PC-3 (cell line): ENCODE measurements at regions not wholly inside any gene's neighbourhood (a gene's known extent, or its start where the extent isn't known, plus 50 kb on each side); places are given as distances from the start of the nearest gene placed in this dataset.

Source experiments
- ATAC-seq: fragments of 200-7000 bp; cut with Tn5 transposase; 2 replicates; pipeline ENCODE4 v1.9.1; 2020; ENCODE audit warnings: mild to moderate bottlenecking, moderate library complexity
- BruUV-seq: library from RNA; stranded (reverse); fragments of 400-500 nt; replicated peaks from 2 replicates; lab custom pipeline; 2021; lab: Mats Ljungman, UMichigan
- CTCF ChIA-PET: fragments of 300-600 bp; sonication (Branson Sonifier 250); formaldehyde crosslinking; loops from one replicate; lab custom pipeline; 2022; ENCODE audit warnings: antibody characterized with exemption; lab: Charles Lee
- POLR2A ChIA-PET: fragments of 300-600 bp; sonication (Branson Sonifier 250); formaldehyde crosslinking; loops from one replicate; lab custom pipeline; 2022; ENCODE audit warnings: antibody characterized with exemption; ENCODE audit not compliant: unreplicated experiment; lab: Charles Lee
- DNase-seq: peaks from one replicate; pipeline ENCODE4 v3.0.0-alpha.2; 2015
- H2AFZ ChIP-seq: fragments of 300-600 bp; sonication (generic); 2 replicates; pipeline ENCODE4 v1.6.0; 2016; ENCODE audit warnings: antibody characterized with exemption, low read length
- H3F3A ChIP-seq: fragments of 300-600 bp; sonication (generic); one replicate; pipeline ENCODE4 v1.6.0; 2017; ENCODE audit warnings: antibody characterized with exemption, low read length, control low read depth, mild to moderate bottlenecking; ENCODE audit not compliant: unreplicated experiment
- H3K27ac ChIP-seq: fragments of 300-600 bp; sonication (generic); 2 replicates; pipeline ENCODE4 v1.5.1; 2016; ENCODE audit warnings: mild to moderate bottlenecking, low read length
- H3K27me3 ChIP-seq: fragments of 300-600 bp; sonication (generic); 2 replicates; pipeline ENCODE4 v1.6.1; 2016; ENCODE audit warnings: low read length, mixed read lengths
- H3K36me3 ChIP-seq: fragments of 300-600 bp; sonication (generic); 2 replicates; pipeline ENCODE4 v1.6.1; 2016; ENCODE audit warnings: low read depth, mixed run types, low read length, mixed read lengths
- H3K4me1 ChIP-seq: fragments of 300-600 bp; sonication (generic); 2 replicates; pipeline ENCODE4 v1.5.1; 2016; ENCODE audit warnings: low read length; ENCODE audit not compliant: insufficient read depth
- H3K4me2 ChIP-seq: fragments of 300-600 bp; sonication (generic); 2 replicates; pipeline ENCODE4 v1.6.0; 2016; ENCODE audit warnings: low read length
- H3K4me3 ChIP-seq: fragments of 300-600 bp; sonication (generic); 2 replicates; pipeline ENCODE4 v1.5.1; 2016; ENCODE audit warnings: mild to moderate bottlenecking, low read length, mixed read lengths
- H3K79me2 ChIP-seq: fragments of 300-600 bp; sonication (generic); 2 replicates; pipeline ENCODE4 v1.6.1; 2017; ENCODE audit warnings: low read length, mixed read lengths
- H3K9ac ChIP-seq: fragments of 300-600 bp; sonication (generic); 2 replicates; pipeline ENCODE4 v1.6.0; 2016; ENCODE audit warnings: mild to moderate bottlenecking, low read length
- H3K9me2 ChIP-seq: fragments of 300-600 bp; sonication (generic); replicated peaks from 2 replicates; pipeline ENCODE4 v1.6.1; 2016; ENCODE audit warnings: mixed run types, low read length, mixed read lengths
- H3K9me3 ChIP-seq: fragments of 300-600 bp; sonication (generic); 2 replicates; pipeline ENCODE4 v1.6.1; 2016; ENCODE audit warnings: low read length, mixed read lengths
- H4K20me1 ChIP-seq: fragments of 300-600 bp; sonication (generic); 2 replicates; pipeline ENCODE4 v1.6.1; 2016; ENCODE audit warnings: low read length, mixed read lengths
- EZH2 ChIP-seq: fragments of 300-600 bp; sonication (generic); IDR thresholded peaks from one replicate; pipeline ENCODE4 v1.6.1; 2017; ENCODE audit warnings: antibody characterized with exemption, mild to moderate bottlenecking, low read length; ENCODE audit not compliant: unreplicated experiment
- EZH2phosphoT487 ChIP-seq: fragments of 300-600 bp; sonication (generic); IDR thresholded peaks from 2 replicates; pipeline ENCODE4 v1.6.1; 2018; ENCODE audit warnings: mild to moderate bottlenecking, antibody characterized with exemption, low read length, borderline replicate concordance
- intact Hi-C: fragments of 100-400 bp; cut with micrococcal nuclease; formaldehyde crosslinking; loops from 2 replicates; pipeline ENCODE4 v1.9.0; 2023
- TF ChIP-seq, protein P1 (sequence below): fragments of 300-600 bp; sonication (generic); conservative IDR thresholded peaks from 2 replicates; pipeline ENCODE4 v1.5.1; 2017; ENCODE audit warnings: antibody characterized with exemption, low read depth, mild to moderate bottlenecking, low read length

DNA sequence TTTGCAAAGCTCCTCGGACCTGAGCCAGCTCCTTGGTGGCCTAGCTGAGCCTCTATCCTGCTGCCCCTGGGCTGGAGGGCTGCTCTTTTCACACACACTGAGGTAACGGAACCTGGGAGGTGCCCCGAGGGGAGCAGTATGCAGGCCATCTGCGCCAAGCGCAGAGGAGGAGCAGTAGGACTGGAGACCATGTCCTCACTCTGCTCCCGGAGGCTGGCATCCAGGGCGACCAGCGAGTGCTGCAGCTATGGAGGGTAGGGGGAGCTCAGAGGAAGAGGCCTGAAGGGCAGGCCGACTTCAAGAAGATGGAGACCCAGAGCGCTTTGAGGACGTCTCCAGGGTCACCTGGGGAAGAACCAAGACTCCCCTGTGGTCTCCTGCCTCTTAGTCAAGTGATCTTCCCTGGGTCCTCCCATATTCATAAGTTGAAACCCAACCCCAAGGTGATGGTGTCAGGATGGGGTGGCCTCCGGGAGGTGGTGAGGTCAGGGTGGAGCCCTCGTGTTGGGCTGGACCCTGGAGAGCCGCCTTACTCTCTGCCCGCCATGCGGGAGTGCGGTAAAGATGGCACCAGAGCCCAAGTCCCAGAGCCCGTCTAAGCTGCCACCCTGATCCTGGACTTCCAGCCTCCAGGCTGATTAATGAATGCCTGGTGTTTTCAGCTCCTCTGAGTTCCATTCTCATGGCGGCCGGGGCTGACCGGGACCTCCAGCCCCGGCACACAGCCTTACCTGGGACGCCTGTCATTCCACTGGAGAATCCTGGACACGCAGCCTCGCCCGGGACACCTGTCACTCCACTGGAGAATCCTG, 160.7 kb downstream of the NDUFA10 start:
- H3K79me2 ChIP-seq: no peaks in the 10 kb centered on the region
- H2AFZ ChIP-seq: no peak overlapping the region
- H3K9ac ChIP-seq: no peak overlapping the region
- H3K27ac ChIP-seq: no peak overlapping the region
- no peaks in the 10 kb centered on the region for H4K20me1 ChIP-seq
- no peaks in the 10 kb centered on the region for H3K9me2 ChIP-seq
- H3K27me3 ChIP-seq: no peaks in the 10 kb centered on the region
- peaks cover 7% of the 10 kb centered on the region; the same call in 1 of the 2 replicates for H3K9me3 ChIP-seq
- no peak for ATAC-seq
- ChIA-PET CTCF (no interaction called here), POLR2A (no interaction called here)
- intact Hi-C loops: no loop called here
- TF ChIP-seq EZH2 (no peak), EZH2phosphoT487 (no peak)
- TF ChIP-seq, protein P1, sequence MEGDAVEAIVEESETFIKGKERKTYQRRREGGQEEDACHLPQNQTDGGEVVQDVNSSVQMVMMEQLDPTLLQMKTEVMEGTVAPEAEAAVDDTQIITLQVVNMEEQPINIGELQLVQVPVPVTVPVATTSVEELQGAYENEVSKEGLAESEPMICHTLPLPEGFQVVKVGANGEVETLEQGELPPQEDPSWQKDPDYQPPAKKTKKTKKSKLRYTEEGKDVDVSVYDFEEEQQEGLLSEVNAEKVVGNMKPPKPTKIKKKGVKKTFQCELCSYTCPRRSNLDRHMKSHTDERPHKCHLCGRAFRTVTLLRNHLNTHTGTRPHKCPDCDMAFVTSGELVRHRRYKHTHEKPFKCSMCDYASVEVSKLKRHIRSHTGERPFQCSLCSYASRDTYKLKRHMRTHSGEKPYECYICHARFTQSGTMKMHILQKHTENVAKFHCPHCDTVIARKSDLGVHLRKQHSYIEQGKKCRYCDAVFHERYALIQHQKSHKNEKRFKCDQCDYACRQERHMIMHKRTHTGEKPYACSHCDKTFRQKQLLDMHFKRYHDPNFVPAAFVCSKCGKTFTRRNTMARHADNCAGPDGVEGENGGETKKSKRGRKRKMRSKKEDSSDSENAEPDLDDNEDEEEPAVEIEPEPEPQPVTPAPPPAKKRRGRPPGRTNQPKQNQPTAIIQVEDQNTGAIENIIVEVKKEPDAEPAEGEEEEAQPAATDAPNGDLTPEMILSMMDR: no peak
- no peaks in the 10 kb centered on the region for H3K36me3 ChIP-seq
- no peaks in the 10 kb centered on the region for H3K4me1 ChIP-seq
- DNase-seq: no peak
- no TSS peak for BruUV-seq
- no peak overlapping the region for H3K4me3 ChIP-seq
- H3K4me2 ChIP-seq: no peak overlapping the region
- H3F3A ChIP-seq: no peaks in the 10 kb centered on the region

- no peaks in the 10 kb centered on the region for H3K79me2 ChIP-seq
- no peak overlapping the region for H3K4me2 ChIP-seq
- no peaks in the 10 kb centered on the region for H3F3A ChIP-seq
- intact Hi-C loops: no loop called here
- H3K9me2 ChIP-seq: no peaks in the 10 kb centered on the region
- H3K27ac ChIP-seq: no peak overlapping the region
- H3K36me3 ChIP-seq: no peaks in the 10 kb centered on the region
- no peak overlapping the region for H2AFZ ChIP-seq
- no peaks in the 10 kb centered on the region for H4K20me1 ChIP-seq
- H3K4me1 ChIP-seq: no peaks in the 10 kb centered on the region
- no peak overlapping the region for H3K9ac ChIP-seq
- no peak overlapping the region for H3K4me3 ChIP-seq
- no peak for ATAC-seq
- no peak for DNase-seq
- CTCF ChIA-PET: no interaction called here
- H3K27me3 ChIP-seq: 0 out of 2 replicates have a peak, but pooled peaks cover 3% of the 10 kb centered on the region
- no peak for TF ChIP-seq EZH2phosphoT487
- TF ChIP-seq EZH2: no peak
- TF ChIP-seq, protein P1: no peak
- peaks cover 7% of the 10 kb centered on the region; the same call in 1 of the 2 replicates for H3K9me3 ChIP-seq
- no TSS peak for BruUV-seq
- POLR2A ChIA-PET: no interaction called here
Measured at GRCh38 chr2:239862613-239863012, 162.5 kb downstream of the NDUFA10 start.

- Histone ChIP-seq H3K27me3 (peaks cover 23% of the 10 kb centered on the region), H3K9ac (no peak overlapping the region), H2AFZ (no peak overlapping the region), H3K4me1 (no peaks in the 10 kb centered on the region), H3K27ac (no peak overlapping the region), H3K9me3 (no peaks in the 10 kb centered on the region), H4K20me1 (no peaks in the 10 kb centered on the region), H3K4me3 (no peak overlapping the region), H3K79me2 (no peaks in the 10 kb centered on the region), H3K4me2 (no peak overlapping the region), H3K36me3 (no peaks in the 10 kb centered on the region), H3F3A (no peaks in the 10 kb centered on the region), H3K9me2 (no peaks in the 10 kb centered on the region)
- intact Hi-C loops: no loop called here
- ChIA-PET POLR2A (no interaction called here), CTCF (no interaction called here)
- no peak for ATAC-seq
- no peak for DNase-seq
- TF ChIP-seq EZH2: no peak
- TF ChIP-seq EZH2phosphoT487: no peak
- TF ChIP-seq, protein P1: no peak
- BruUV-seq: no TSS peak
Measured at GRCh38 chr2:239858179-239858578, 167.0 kb downstream of the NDUFA10 start.
